Neuronal stem cell (in vitro differentiated cells): ENCODE measurements at regions not wholly inside any gene's neighbourhood (a gene's known extent, or its start where the extent isn't known, plus 50 kb on each side); places are given as distances from the start of the nearest gene placed in this dataset.
"Not testable (repeated sequence)": the region's sequence is repeated elsewhere in the genome, so short reads cannot be mapped to it uniquely, and the experiment has no call there.

ENCODE experiments used
- DNase-seq: peaks from one replicate; pipeline ENCODE4 v3.0.0-alpha.2; 2013; ENCODE audit warnings: low spot score
- H2AFZ ChIP-seq: one replicate; pipeline ENCODE4 v1.6.1; 2013; ENCODE audit warnings: mild to moderate bottlenecking, low read length, inconsistent platforms
- H2AK5ac ChIP-seq: 2 replicates; pipeline ENCODE4 v1.6.1; 2013; ENCODE audit warnings: low read depth, mild to moderate bottlenecking, inconsistent platforms, low read length, moderate library complexity, mixed read lengths
- H2BK120ac ChIP-seq: 2 replicates; pipeline ENCODE4 v1.6.1; 2013; ENCODE audit warnings: low read depth, mild to moderate bottlenecking, inconsistent platforms, low read length, moderate library complexity, mixed read lengths
- H2BK12ac ChIP-seq: one replicate; pipeline ENCODE4 v1.6.1; 2013; ENCODE audit warnings: low read length, inconsistent platforms
- H2BK15ac ChIP-seq: 2 replicates; pipeline ENCODE4 v1.6.1; 2013; ENCODE audit warnings: mild to moderate bottlenecking, low read length, inconsistent platforms, mixed read lengths
- H2BK5ac ChIP-seq: one replicate; pipeline ENCODE4 v1.6.1; 2013; ENCODE audit warnings: inconsistent platforms, mild to moderate bottlenecking, low read length, moderate library complexity
- H3K14ac ChIP-seq: one replicate; pipeline ENCODE4 v1.6.1; 2013; ENCODE audit warnings: low read length, inconsistent platforms
- H3K18ac ChIP-seq: 2 replicates; pipeline ENCODE4 v1.6.1; 2013; ENCODE audit warnings: low read length, inconsistent platforms
- H3K23ac ChIP-seq: 2 replicates; pipeline ENCODE4 v1.6.1; 2013; ENCODE audit warnings: low read depth, mild to moderate bottlenecking, mixed read lengths, low read length, inconsistent platforms; ENCODE audit not compliant: poor library complexity
- H3K27ac ChIP-seq: replicated peaks from 3 replicates; pipeline ENCODE4 v1.5.1; 2013; ENCODE audit warnings: low read length, inconsistent platforms
- H3K27me3 ChIP-seq, 3 experiments: 2 replicates each; pipeline ENCODE4 v1.6.1; 2013; ENCODE audit warnings: low read length in 3 of 3, mild to moderate bottlenecking in 2 of 3, inconsistent platforms in 1 of 3, low read depth in 1 of 3, mixed read lengths in 1 of 3, moderate library complexity in 1 of 3; ENCODE audit not compliant: control insufficient read depth in 3 of 3, insufficient read depth in 3 of 3
- H3K36me3 ChIP-seq, 2 donors: replicated peaks in 1 of 2; 2 replicates each; pipeline ENCODE4 v1.6.1; 2013; ENCODE audit warnings: low read length in 2 of 2; ENCODE audit not compliant: control insufficient read depth in 2 of 2, insufficient read depth in 2 of 2
- H3K4ac ChIP-seq: 2 replicates; pipeline ENCODE4 v1.6.1; 2013; ENCODE audit warnings: inconsistent platforms, mild to moderate bottlenecking, low read length, moderate library complexity
- H3K4me1 ChIP-seq, 2 donors: 1 replicate in 1 of 2; 2 replicates in 1 of 2; pipeline ENCODE4 v1.6.1; 2013; ENCODE audit warnings: low read length in 2 of 2, low read depth in 1 of 2; ENCODE audit not compliant: control insufficient read depth in 2 of 2, insufficient read depth in 1 of 2
- H3K4me2 ChIP-seq: one replicate; pipeline ENCODE4 v1.6.1; 2013; ENCODE audit warnings: mild to moderate bottlenecking, low read length, inconsistent platforms; ENCODE audit not compliant: insufficient read depth, poor library complexity, severe bottlenecking
- H3K4me3 ChIP-seq, 2 donors: 2 replicates each; pipeline ENCODE4 v1.5.1; 2013; ENCODE audit warnings: low read length in 2 of 2, mild to moderate bottlenecking in 2 of 2, inconsistent platforms in 1 of 2, moderate library complexity in 1 of 2
- H3K79me1 ChIP-seq: one replicate; pipeline ENCODE4 v1.6.1; 2013; ENCODE audit warnings: low read depth, mild to moderate bottlenecking, inconsistent platforms, low read length, moderate library complexity
- H3K9ac ChIP-seq: one replicate; pipeline ENCODE4 v1.6.1; 2013; ENCODE audit warnings: mild to moderate bottlenecking, low read depth, low read length, inconsistent platforms; ENCODE audit not compliant: poor library complexity
- H3K9me3 ChIP-seq, 2 donors: replicated peaks in 1 of 2; 2 replicates each; pipeline versions ENCODE3 to v1.6.1; 2013; ENCODE audit warnings: low read length in 2 of 2, mild to moderate bottlenecking in 2 of 2, inconsistent platforms in 1 of 2, low read depth in 1 of 2, mixed read lengths in 1 of 2, moderate library complexity in 1 of 2; ENCODE audit not compliant: control insufficient read depth in 2 of 2, insufficient read depth in 1 of 2
- H4K8ac ChIP-seq: one replicate; pipeline ENCODE4 v1.6.1; 2013; ENCODE audit warnings: low read depth, mild to moderate bottlenecking, inconsistent platforms, low read length, moderate library complexity
- H4K91ac ChIP-seq: one replicate; pipeline ENCODE4 v1.6.1; 2013; ENCODE audit warnings: low read length, low read depth, mild to moderate bottlenecking, inconsistent platforms; ENCODE audit not compliant: poor library complexity
- WGBS, 2 donors: extraction: QIAGEN DNeasy Blood & Tissue Kit; methylation state at CpG; one replicate each; pipeline ENCODE4 v1.1.7; 2013; ENCODE audit warnings: missing lambda C conversion rate in 2 of 2, mixed read lengths in 1 of 2; ENCODE audit not compliant: insufficient read length in 2 of 2, insufficient replicate concordance in 1 of 2; ENCODE audit errors: extremely low coverage in 2 of 2; 5-methylcytosine and 5-hydroxymethylcytosine counted together

DNA sequence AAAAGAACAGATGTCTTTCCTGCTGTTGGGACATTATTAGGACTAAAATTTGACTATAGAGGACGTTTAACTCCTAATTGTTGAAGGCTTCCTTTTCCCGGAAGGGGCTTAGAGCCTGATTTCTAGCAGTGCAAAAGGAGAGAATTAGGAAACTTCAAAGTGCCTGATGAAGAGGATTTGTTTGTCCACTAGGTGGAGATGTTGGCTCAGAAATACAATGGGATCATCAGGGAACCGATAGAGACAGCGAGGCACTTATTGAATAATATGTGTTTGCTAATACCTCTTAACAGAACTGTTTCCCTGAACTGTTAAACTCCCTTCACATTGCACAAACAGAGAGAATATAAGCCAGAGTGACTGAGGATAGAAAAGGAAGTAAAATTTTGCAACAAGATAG, 311.5 kb downstream of the KDM5D start:
- no peak overlapping the region for H3K14ac ChIP-seq
- WGBS, 2 donors: no CpG with 5 or more reads among the region's 4 CpGs

DNA sequence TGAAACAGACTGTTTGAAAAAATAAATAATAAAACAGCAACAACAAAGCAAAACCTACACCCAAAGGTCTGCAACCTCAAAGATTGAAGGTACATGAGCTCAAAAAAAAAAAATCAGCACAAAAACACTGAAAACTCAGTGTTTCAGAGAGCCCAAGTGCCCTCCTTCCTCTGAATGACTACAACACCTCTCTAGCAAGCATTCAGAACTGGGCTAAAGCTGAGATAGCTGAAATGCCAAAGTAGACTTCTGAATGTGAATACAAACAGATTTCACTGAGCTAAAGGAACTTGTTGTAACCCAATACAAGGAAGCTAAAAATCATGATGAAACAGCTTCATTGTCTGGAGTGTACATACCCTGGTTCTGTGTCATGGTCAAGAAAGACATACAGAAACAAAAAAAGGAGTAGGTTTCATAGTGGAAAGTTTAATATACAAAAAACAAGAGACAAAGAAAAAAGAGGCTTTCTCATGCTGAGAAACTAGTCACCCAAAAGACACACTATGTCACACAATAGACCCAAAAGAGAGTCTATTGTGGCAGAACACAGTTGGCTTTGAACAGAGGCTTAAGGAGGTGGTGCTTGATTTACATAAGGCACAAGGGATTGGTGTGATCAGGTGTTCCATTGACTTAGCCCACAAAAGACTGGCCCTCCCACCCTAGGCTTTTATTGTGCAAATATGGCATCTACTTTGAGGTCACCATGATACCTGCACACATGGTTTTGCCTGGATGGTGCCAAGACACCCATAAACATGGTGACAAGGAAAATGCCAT, 316.6 kb downstream of the KDM5D start:
- Histone ChIP-seq H3K9me3 (no peaks in the 10 kb centered on the region), H2BK5ac (no peak overlapping the region), H3K14ac (no peak overlapping the region)

More for the DNA sequence above, 311.5 kb downstream of the KDM5D start:
- H4K91ac ChIP-seq: no peak overlapping the region
- H2BK120ac ChIP-seq: no peak overlapping the region
- H3K27me3 ChIP-seq: no peaks in the 10 kb centered on the region
- DNase-seq: peak; percentile 18
- H3K4ac ChIP-seq: no peak overlapping the region
- no peak overlapping the region for H2BK12ac ChIP-seq
- no peaks in the 10 kb centered on the region for H3K9me3 ChIP-seq
- H3K4me2 ChIP-seq: no peak overlapping the region
- H2BK5ac ChIP-seq: no peak overlapping the region
- H3K4me3 ChIP-seq: no peak overlapping the region
- H3K79me1 ChIP-seq: no peaks in the 10 kb centered on the region
- H2BK15ac ChIP-seq: no peak overlapping the region
- H3K27ac ChIP-seq: no peak overlapping the region
- H3K23ac ChIP-seq: no peak overlapping the region
- no peak overlapping the region for H3K18ac ChIP-seq
- no peak overlapping the region for H2AK5ac ChIP-seq
- H3K9ac ChIP-seq: no peak overlapping the region
- H4K8ac ChIP-seq: no peak overlapping the region
- H3K4me1 ChIP-seq: peaks cover 0 to 2% of the 10 kb centered on the region in 2 donors
- no peak overlapping the region for H2AFZ ChIP-seq
- no peaks in the 10 kb centered on the region for H3K36me3 ChIP-seq

DNA sequence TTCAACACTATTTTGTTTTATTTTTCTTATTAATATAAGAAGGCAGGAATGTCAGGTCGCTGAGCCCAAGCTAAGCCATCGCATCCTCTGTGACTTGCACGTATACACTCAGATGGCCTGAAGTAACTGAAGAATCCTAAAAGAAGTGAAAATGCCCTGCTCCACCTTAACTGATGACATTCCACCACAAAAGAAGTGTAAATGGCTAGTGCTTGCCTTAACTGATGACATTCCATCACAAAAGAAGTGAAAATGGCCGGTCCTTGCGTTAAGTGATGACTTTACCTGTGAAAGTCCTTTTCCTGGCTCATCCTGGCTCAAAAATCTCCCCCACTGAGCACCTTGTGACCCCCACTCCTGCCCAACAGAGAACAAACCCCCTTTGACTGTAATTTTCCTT, 317.3 kb downstream of the KDM5D start:
- no CpG with 5 or more reads among the region's 5 CpGs for WGBS, 2 donors

More for the DNA sequence above, 316.6 kb downstream of the KDM5D start:
- Histone ChIP-seq H4K91ac (no peak overlapping the region), H3K9ac (no peak overlapping the region), H2AFZ (no peak overlapping the region), H3K4me3 (no peak overlapping the region), H3K18ac (no peak overlapping the region), H3K27me3 (no peaks in the 10 kb centered on the region), H4K8ac (no peak overlapping the region), H3K4me2 (no peak overlapping the region), H3K4ac (no peak overlapping the region), H2AK5ac (no peak overlapping the region), H2BK120ac (no peak overlapping the region), H3K79me1 (no peaks in the 10 kb centered on the region), H3K27ac (no peak overlapping the region), H3K36me3 (no peaks in the 10 kb centered on the region), H3K23ac (no peak overlapping the region), H2BK15ac (no peak overlapping the region), H2BK12ac (no peak overlapping the region), H3K4me1 (peaks cover 0 to 2% of the 10 kb centered on the region in 2 donors)
- no peak for DNase-seq

DNA sequence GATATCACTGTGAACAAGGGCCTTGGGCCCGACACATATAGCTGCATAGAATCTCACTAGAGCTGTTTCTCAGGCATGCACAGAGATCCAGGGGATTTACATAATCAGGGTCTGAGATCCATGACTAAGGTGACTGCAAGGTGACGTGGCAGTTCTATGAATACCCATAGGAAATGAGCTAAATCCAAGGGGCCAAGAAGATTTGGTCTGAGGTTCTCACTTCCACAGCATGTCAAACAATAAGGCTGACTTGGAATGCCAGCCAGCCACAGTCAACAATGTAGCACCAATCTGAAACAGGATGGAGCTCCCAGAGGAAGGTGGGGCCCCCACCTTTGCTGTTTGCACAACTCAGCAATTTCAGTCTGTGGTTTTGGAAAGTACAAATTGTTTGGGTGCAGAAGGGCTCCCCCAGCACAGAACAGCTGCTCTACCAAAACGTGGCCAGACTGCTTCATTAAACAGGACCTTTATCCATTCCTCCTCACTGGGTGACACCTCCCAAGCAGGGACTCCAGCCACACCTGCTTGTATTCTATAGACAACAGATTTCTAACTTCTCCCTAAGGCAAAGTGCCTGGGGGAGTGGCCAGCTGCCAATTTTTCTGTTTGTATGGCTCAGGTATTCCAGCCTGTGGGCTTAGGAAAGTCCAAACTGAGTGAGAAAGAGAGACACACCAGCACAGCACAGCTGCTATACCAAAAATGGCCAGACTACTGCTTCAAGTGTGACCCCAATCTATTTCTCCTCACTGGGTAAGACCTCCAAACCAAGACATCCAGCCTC, 333.4 kb downstream of the KDM5D start:
- Histone ChIP-seq H3K27ac (no peak overlapping the region), H2BK120ac (no peak overlapping the region), H3K4me3 (no peak overlapping the region), H2AFZ (no peak overlapping the region), H4K91ac (no peak overlapping the region), H4K8ac (no peak overlapping the region), H3K18ac (no peak overlapping the region), H3K23ac (no peak overlapping the region), H3K36me3 (no peaks in the 10 kb centered on the region), H3K14ac (no peak overlapping the region), H3K4me2 (no peak overlapping the region), H2BK12ac (no peak overlapping the region), H2BK5ac (no peak overlapping the region), H3K27me3 (no peaks in the 10 kb centered on the region), H3K9ac (no peak overlapping the region), H2AK5ac (no peak overlapping the region), H2BK15ac (no peak overlapping the region), H3K4ac (no peak overlapping the region), H3K79me1 (no peaks in the 10 kb centered on the region), H3K9me3 (no peaks in the 10 kb centered on the region), H3K4me1 (no peaks in the 10 kb centered on the region)
- no CpG with 5 or more reads among the region's 3 CpGs for WGBS, 2 donors
- no peak for DNase-seq

More for the DNA sequence above, 317.3 kb downstream of the KDM5D start:
- not testable (repeated sequence) for H3K4me3 ChIP-seq, DNase-seq, H4K8ac ChIP-seq, H3K4me1 ChIP-seq, H3K4me2 ChIP-seq, H2BK5ac ChIP-seq, H2BK15ac ChIP-seq, H4K91ac ChIP-seq, H2AK5ac ChIP-seq, H3K79me1 ChIP-seq, H3K18ac ChIP-seq, H3K9me3 ChIP-seq, H3K9ac ChIP-seq, H3K27me3 ChIP-seq, H3K4ac ChIP-seq, H3K27ac ChIP-seq, H3K36me3 ChIP-seq, H3K23ac ChIP-seq, H3K14ac ChIP-seq, H2AFZ ChIP-seq, H2BK12ac ChIP-seq, H2BK120ac ChIP-seq
